OCI-LY1 (cell line): ENCODE measurements at regions not wholly inside any gene's neighbourhood (a gene's known extent, or its start where the extent isn't known, plus 50 kb on each side); places are given as distances from the start of the nearest gene placed in this dataset.

ENCODE experiments used
- H2AFZ ChIP-seq: fragments of 200-600 bp; sonication (generic), shearing (Covaris generic); 2 replicates; pipeline ENCODE4 v1.6.0; 2014; ENCODE audit warnings: antibody characterized with exemption, mild to moderate bottlenecking, low read length
- H3F3A ChIP-seq: fragments of 200-600 bp; sonication (generic), shearing (Covaris generic); 2 replicates; pipeline ENCODE4 v1.6.0; 2014; ENCODE audit warnings: mild to moderate bottlenecking, antibody characterized with exemption, low read length, moderate library complexity; ENCODE audit not compliant: insufficient read depth
- H3K27ac ChIP-seq: fragments of 200-600 bp; sonication (generic); 2 replicates; pipeline ENCODE4 v1.5.1; 2014; ENCODE audit warnings: low read length, mixed run types, mild to moderate bottlenecking, low read depth; ENCODE audit not compliant: poor library complexity, severe bottlenecking
- H3K27me3 ChIP-seq: fragments of 200-600 bp; sonication (generic); 2 replicates; pipeline ENCODE4 v1.6.0; 2014; ENCODE audit warnings: antibody characterized with exemption, mild to moderate bottlenecking, low read length, moderate library complexity; ENCODE audit not compliant: insufficient read depth
- H3K36me3 ChIP-seq: fragments of 200-600 bp; sonication (generic); 2 replicates; pipeline ENCODE4 v1.6.1; 2014; ENCODE audit warnings: mild to moderate bottlenecking, antibody characterized with exemption, low read length, moderate library complexity, mixed read lengths; ENCODE audit not compliant: insufficient read depth
- H3K4me1 ChIP-seq: fragments of 200-600 bp; sonication (generic); 2 replicates; pipeline ENCODE4 v1.5.1; 2014; ENCODE audit warnings: mild to moderate bottlenecking, low read length, moderate library complexity; ENCODE audit not compliant: insufficient read depth, severe bottlenecking
- H3K4me2 ChIP-seq: fragments of 200-600 bp; sonication (generic), shearing (Covaris generic); 2 replicates; pipeline ENCODE4 v1.6.1; 2014; ENCODE audit warnings: low read length
- H3K4me3 ChIP-seq: fragments of 200-600 bp; sonication (generic); 2 replicates; pipeline ENCODE4 v1.5.1; 2014; ENCODE audit warnings: low read length, low read depth, mild to moderate bottlenecking, mixed read lengths; ENCODE audit not compliant: poor library complexity, severe bottlenecking
- H3K79me2 ChIP-seq: fragments of 200-600 bp; shearing (Covaris generic); 2 replicates; pipeline ENCODE4 v1.6.1; 2016; ENCODE audit warnings: mixed run types, low read length, mixed read lengths; ENCODE audit not compliant: insufficient read depth
- H3K9ac ChIP-seq: fragments of 200-600 bp; sonication (generic), shearing (Covaris generic); 2 replicates; pipeline ENCODE4 v1.6.1; 2014; ENCODE audit warnings: mild to moderate bottlenecking, low read length, mixed read lengths
- H3K9me2 ChIP-seq: fragments of 200-600 bp; sonication (generic), shearing (Covaris generic); 2 replicates; pipeline ENCODE4 v1.6.1; 2014; ENCODE audit warnings: low read depth, mild to moderate bottlenecking, low read length, mixed read lengths
- H3K9me3 ChIP-seq: fragments of 200-600 bp; shearing (Covaris generic); 2 replicates; pipeline ENCODE4 v1.6.1; 2014; ENCODE audit warnings: low read length, mixed read lengths
- H4K20me1 ChIP-seq: fragments of 200-600 bp; sonication (generic), shearing (Covaris generic); 2 replicates; pipeline ENCODE4 v1.6.0; 2016; ENCODE audit warnings: mild to moderate bottlenecking, low read length; ENCODE audit not compliant: insufficient read depth
- CTCF ChIP-seq: fragments of 200-600 bp; sonication (generic), shearing (Covaris generic); IDR thresholded peaks from 2 replicates; pipeline ENCODE4 v1.5.1; 2017; ENCODE audit warnings: mild to moderate bottlenecking, antibody characterized with exemption, low read length, moderate library complexity, mixed read lengths
- EZH2 ChIP-seq: fragments of 200-600 bp; sonication (generic), shearing (Covaris generic); IDR thresholded peaks from 2 replicates; pipeline ENCODE4 v1.8.0; 2017; ENCODE audit warnings: borderline replicate concordance, mixed run types, mild to moderate bottlenecking, antibody characterized with exemption, low read length, moderate library complexity, mixed read lengths

DNA sequence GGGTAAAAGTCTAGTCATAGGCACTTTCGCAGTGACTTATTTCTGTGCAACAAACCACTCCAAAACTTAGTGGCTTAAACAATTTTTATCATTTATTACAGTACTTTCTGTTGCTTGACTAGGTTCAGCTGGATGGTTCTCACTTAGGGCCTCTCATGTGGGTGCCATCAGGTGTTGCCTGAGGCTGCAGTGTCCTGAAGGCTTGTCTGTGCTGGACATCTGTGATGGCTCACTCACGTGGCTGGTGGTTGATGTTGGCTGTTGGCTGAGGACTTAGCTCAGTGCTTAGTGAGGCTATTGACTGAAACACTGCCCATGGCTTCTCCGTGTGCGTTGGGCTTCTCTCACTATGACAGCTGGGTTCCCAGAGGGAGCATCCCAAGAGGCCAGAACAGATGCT, 81.4 kb upstream of the GCFC2 start:
- Histone ChIP-seq H3K27me3 (no peaks in the 10 kb centered on the region), H3K27ac (no peak overlapping the region), H3K79me2 (no peaks in the 10 kb centered on the region), H3K4me3 (no peak overlapping the region), H3K9me2 (no peaks in the 10 kb centered on the region), H2AFZ (no peak overlapping the region), H3K9ac (no peak overlapping the region), H3K4me1 (no peaks in the 10 kb centered on the region), H3K36me3 (no peaks in the 10 kb centered on the region), H3F3A (no peaks in the 10 kb centered on the region), H4K20me1 (no peaks in the 10 kb centered on the region), H3K9me3 (no peaks in the 10 kb centered on the region), H3K4me2 (no peak overlapping the region)
- no peak for TF ChIP-seq CTCF
- TF ChIP-seq EZH2: no peak

DNA sequence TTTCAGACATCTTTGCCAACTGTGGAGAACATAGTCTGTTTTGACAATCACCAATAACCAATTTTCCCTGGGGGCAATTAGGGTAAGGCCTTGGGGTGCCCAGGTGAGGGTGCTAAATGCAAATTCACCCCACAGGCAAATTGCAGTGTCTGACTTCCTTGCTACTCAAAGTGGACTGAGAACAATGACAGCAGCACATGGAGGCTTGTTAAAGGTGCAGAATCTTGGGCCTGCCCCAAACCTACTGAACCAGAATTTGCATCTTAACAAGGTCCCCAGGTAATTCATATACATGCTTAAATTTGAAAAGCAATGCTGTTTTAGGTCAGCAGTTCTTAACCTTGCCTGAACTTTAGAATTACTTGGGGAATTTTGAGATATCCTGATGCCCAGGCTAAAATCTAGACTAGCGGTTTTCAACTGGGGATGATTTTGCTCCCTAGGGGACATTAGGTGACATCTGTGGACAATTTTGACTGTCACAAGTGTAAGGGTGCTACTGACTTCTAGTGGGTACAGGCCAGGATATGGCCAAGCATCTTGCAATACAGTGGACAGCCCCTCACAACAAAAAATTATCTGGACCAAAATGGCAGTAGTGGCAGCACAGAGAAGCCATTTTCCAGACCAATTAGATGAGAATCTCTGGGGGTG, 80.2 kb upstream of the GCFC2 start:
- Histone ChIP-seq H3K36me3 (no peaks in the 10 kb centered on the region), H3K9me2 (no peaks in the 10 kb centered on the region), H3F3A (no peaks in the 10 kb centered on the region), H3K9me3 (no peaks in the 10 kb centered on the region), H2AFZ (no peak overlapping the region), H3K27me3 (no peaks in the 10 kb centered on the region), H3K27ac (no peak overlapping the region), H3K4me2 (no peak overlapping the region), H3K4me1 (no peaks in the 10 kb centered on the region), H3K4me3 (no peak overlapping the region), H3K79me2 (no peaks in the 10 kb centered on the region), H4K20me1 (no peaks in the 10 kb centered on the region), H3K9ac (no peak overlapping the region)
- no peak for TF ChIP-seq EZH2
- no peak for TF ChIP-seq CTCF

- no peaks in the 10 kb centered on the region for H3K27me3 ChIP-seq
- H3K4me1 ChIP-seq: no peaks in the 10 kb centered on the region
- no peak overlapping the region for H3K9ac ChIP-seq
- TF ChIP-seq EZH2 (no peak), CTCF (no peak)
- H3K79me2 ChIP-seq: no peaks in the 10 kb centered on the region
- H4K20me1 ChIP-seq: no peaks in the 10 kb centered on the region
- H3K4me3 ChIP-seq: no peak overlapping the region
- H3K9me2 ChIP-seq: no peaks in the 10 kb centered on the region
- no peaks in the 10 kb centered on the region for H3K9me3 ChIP-seq
- no peak overlapping the region for H3K4me2 ChIP-seq
- no peak overlapping the region for H3K27ac ChIP-seq
- no peaks in the 10 kb centered on the region for H3K36me3 ChIP-seq
- H2AFZ ChIP-seq: no peak overlapping the region
- H3F3A ChIP-seq: no peaks in the 10 kb centered on the region
Observed at GRCh38 chr2:75790121-75790813, 79.6 kb upstream of the GCFC2 start.
